ENCODE measurements at regions not wholly inside any gene's neighbourhood (a gene's known extent, or its start where the extent isn't known, plus 50 kb on each side); places are given as distances from the start of the nearest gene placed in this dataset.
"Not testable (repeated sequence)": the region's sequence is repeated elsewhere in the genome, so short reads cannot be mapped to it uniquely, and the experiment has no call there.

GRCh38 chr7:69541779-69542432 lies 56.4 kb upstream of the AUTS2 start:
- peaks cover 0 to 16% (median 3%) of the 10 kb centered on the region in 3 donors for H3K9me3 Mint-ChIP-seq
- H3K4me3 Mint-ChIP-seq; H3K9me3 ChIP-seq; H3K27me3 ChIP-seq (replicated peaks in 1 of 2; ENCODE audit: control insufficient read depth in 2 of 2, extremely low read depth in 1 of 2, insufficient read depth in 2 of 2, low read length in 1 of 2); ATAC-seq (replicated peaks in 1 of 4); DNase-seq; H3K27ac ChIP-seq (ENCODE audit: low read length); CTCF ChIA-PET; H3K36me3 Mint-ChIP-seq; H3K27me3 Mint-ChIP-seq; H3K36me3 ChIP-seq (ENCODE audit: control insufficient read depth in 2 of 2, extremely low read depth in 1 of 2, insufficient read depth in 1 of 2, low read length in 1 of 2); H3K4me3 ChIP-seq (ENCODE audit: control insufficient read depth in 1 of 2, extremely low read depth in 1 of 2, low read length in 1 of 2); H3K4me1 ChIP-seq (ENCODE audit: control insufficient read depth in 1 of 2, extremely low read depth in 1 of 2, insufficient read depth in 2 of 2, low read length in 2 of 2); H3K4me1 Mint-ChIP-seq; H3K27ac Mint-ChIP-seq: not testable (repeated sequence)
- 98% methylated on average over 5 of the region's 6 CpGs for WGBS (ENCODE audit: insufficient coverage)
- POLR2A ChIA-PET, result interaction anchor here in 1 of 2 donors (0.7 kb wide), 1 partner anchor 31 kb away, joined by 3 read pairs; no protein-coding TSS in a partner anchor

GRCh38 chr7:69545175-69545574 lies 53.1 kb upstream of the AUTS2 start:
- Histone ChIP-seq H3K27me3 (replicated peaks in 1 of 2; ENCODE audit: control insufficient read depth in 2 of 2, extremely low read depth in 1 of 2, insufficient read depth in 2 of 2, low read length in 1 of 2) (no peaks in the 10 kb centered on the region), H3K27ac (ENCODE audit: low read length) (no peak overlapping the region), H3K9me3 (no peaks in the 10 kb centered on the region), H3K36me3 (ENCODE audit: control insufficient read depth in 2 of 2, extremely low read depth in 1 of 2, insufficient read depth in 1 of 2, low read length in 1 of 2) (no peaks in the 10 kb centered on the region), H3K4me3 (ENCODE audit: control insufficient read depth in 1 of 2, extremely low read depth in 1 of 2, low read length in 1 of 2) (no peak overlapping the region), H3K4me1 (ENCODE audit: control insufficient read depth in 1 of 2, extremely low read depth in 1 of 2, insufficient read depth in 2 of 2, low read length in 2 of 2) (no peaks in the 10 kb centered on the region)
- H3K27ac Mint-ChIP-seq, result no peak overlapping the region
- H3K36me3 Mint-ChIP-seq, result no peaks in the 10 kb centered on the region
- H3K9me3 Mint-ChIP-seq, result peaks cover 0 to 16% (median 3%) of the 10 kb centered on the region in 3 donors
- WGBS (ENCODE audit: insufficient coverage), result no CpG with 5 or more reads among the region's 1 CpG
- H3K4me3 Mint-ChIP-seq, result no peak overlapping the region
- ChIA-PET CTCF (no interaction called here), POLR2A (no interaction called here)
- no peaks in the 10 kb centered on the region for H3K4me1 Mint-ChIP-seq
- peaks cover 0 to 3% of the 10 kb centered on the region in 2 donors for H3K27me3 Mint-ChIP-seq
- ATAC-seq (replicated peaks in 1 of 4) (no peak), DNase-seq (no peak)
